H1 (cell line): ENCODE measurements at regions not wholly inside any gene's neighbourhood (a gene's known extent, or its start where the extent isn't known, plus 50 kb on each side); places are given as distances from the start of the nearest gene placed in this dataset.
A peak's percentile ranks its signal among the peaks of the same experiment; 100 is the strongest.

Experiments used
- CTCF ChIA-PET: fragments of 300-600 bp; sonication (Branson Sonifier 250); formaldehyde crosslinking; loops from one replicate; lab custom pipeline; 2021; ENCODE audit not compliant: partially characterized antibody; lab: Charles Lee
- POLR2A ChIA-PET: fragments of 300-600 bp; sonication (Branson Sonifier 250); formaldehyde crosslinking; loops from one replicate; lab custom pipeline; 2021; ENCODE audit warnings: inconsistent platforms; ENCODE audit not compliant: partially characterized antibody; lab: Charles Lee
- DNase-seq, 2 experiments: peaks; one replicate each; pipeline versions ENCODE4 v3.0.0 to v3.0.0-alpha.2; 2010 to 2022; ENCODE audit warnings: low spot score in 2 of 2, low read depth in 1 of 2, mixed read lengths in 1 of 2
- FAIRE-seq: peaks from 2 replicates; lab custom pipeline; 2011; peaks lifted over from hg19 to GRCh38; lab: Jason Lieb, UNC
- H2AFZ ChIP-seq: 2 replicates; pipeline ENCODE4 v1.8.1; 2012; ENCODE audit warnings: low read length, inconsistent platforms
- H2AK5ac ChIP-seq: 2 replicates; pipeline ENCODE4 v1.6.1; 2013; ENCODE audit warnings: low read depth, low read length
- H2BK120ac ChIP-seq: replicated peaks from 2 replicates; pipeline ENCODE3; 2013; ENCODE audit warnings: low read depth, low read length, inconsistent platforms
- H2BK12ac ChIP-seq: 2 replicates; pipeline ENCODE4 v1.6.1; 2013; ENCODE audit warnings: low read depth, low read length
- H2BK15ac ChIP-seq: 2 replicates; pipeline ENCODE4 v1.6.1; 2013; ENCODE audit warnings: low read length
- H2BK20ac ChIP-seq: 2 replicates; pipeline ENCODE4 v1.6.1; 2013; ENCODE audit warnings: low read length
- H2BK5ac ChIP-seq: 2 replicates; pipeline ENCODE4 v1.6.1; 2013; ENCODE audit warnings: low read depth, low read length
- H3K14ac ChIP-seq: 2 replicates; pipeline ENCODE4 v1.6.1; 2013; ENCODE audit warnings: inconsistent platforms; ENCODE audit not compliant: insufficient read length
- H3K18ac ChIP-seq: 2 replicates; pipeline ENCODE4 v1.6.1; 2013; ENCODE audit warnings: low read length; ENCODE audit errors: extremely low read depth
- H3K23ac ChIP-seq: 2 replicates; pipeline ENCODE4 v1.6.1; 2013; ENCODE audit warnings: inconsistent platforms; ENCODE audit not compliant: insufficient read length
- H3K23me2 ChIP-seq: 2 replicates; pipeline ENCODE4 v1.6.1; 2013; ENCODE audit warnings: low read depth, low read length
- H3K27ac ChIP-seq: 2 replicates; pipeline ENCODE4 v1.6.1; 2011; ENCODE audit warnings: low read depth, low read length, inconsistent platforms
- H3K27me3 ChIP-seq, 4 experiments: replicated peaks in 1 of 4; 1 replicate in 1 of 4; 2 replicates in 3 of 4; pipeline versions ENCODE4 v1.6.1 to v1.8.1; 2011 to 2013; ENCODE audit warnings: low read length in 3 of 4, mild to moderate bottlenecking in 3 of 4, inconsistent platforms in 2 of 4, mixed read lengths in 2 of 4, moderate library complexity in 1 of 4; ENCODE audit not compliant: control insufficient read depth in 3 of 4, insufficient read depth in 3 of 4; ENCODE audit errors: extremely low read depth in 1 of 4
- H3K36me3 ChIP-seq, 4 experiments: 2 replicates each; pipeline versions ENCODE4 v1.6.1 to v1.8.1; 2011 to 2013; ENCODE audit warnings: mild to moderate bottlenecking in 4 of 4, low read length in 3 of 4, moderate library complexity in 2 of 4, control low read depth in 1 of 4, inconsistent platforms in 1 of 4; ENCODE audit not compliant: insufficient read depth in 4 of 4, control insufficient read depth in 2 of 4
- H3K4ac ChIP-seq: replicated peaks from 2 replicates; pipeline ENCODE3; 2013; ENCODE audit warnings: low read length, low read depth, mixed read lengths, inconsistent platforms; ENCODE audit not compliant: insufficient read length
- H3K4me1 ChIP-seq, 4 experiments: replicated peaks in 1 of 4; 1 replicate in 1 of 4; 2 replicates in 3 of 4; pipeline versions ENCODE4 v1.6.1 to v1.8.1; 2011 to 2013; ENCODE audit warnings: low read length in 3 of 4, inconsistent platforms in 2 of 4, mixed read lengths in 1 of 4; ENCODE audit not compliant: insufficient read depth in 4 of 4, control insufficient read depth in 3 of 4
- H3K4me2 ChIP-seq, 2 experiments: 2 replicates each; pipeline versions ENCODE4 v1.6.1 to v1.8.1; 2011 to 2013; ENCODE audit warnings: low read depth in 2 of 2, low read length in 2 of 2, control low read depth in 1 of 2, inconsistent platforms in 1 of 2, mild to moderate bottlenecking in 1 of 2; ENCODE audit not compliant: insufficient read depth in 1 of 2
- H3K4me3 ChIP-seq, 4 experiments: fragments of 200-600, 300-600 bp in 1 of 4; sonication (generic), shearing (Covaris generic), sonication (Bioruptor Twin) in 1 of 4; 2 replicates each; pipeline versions ENCODE4 v1.5.1 to v1.8.1; 2011 to 2016; ENCODE audit warnings: low read length in 4 of 4, low read depth in 3 of 4, control low read depth in 2 of 4, inconsistent platforms in 2 of 4, mild to moderate bottlenecking in 2 of 4, mixed read lengths in 1 of 4, moderate library complexity in 1 of 4; ENCODE audit not compliant: insufficient read depth in 2 of 4; ENCODE audit errors: extremely low read depth in 1 of 4
- H3K56ac ChIP-seq: replicated peaks from 2 replicates; pipeline ENCODE3; 2013; ENCODE audit warnings: low read depth, mild to moderate bottlenecking, mixed read lengths, low read length, inconsistent platforms; ENCODE audit not compliant: insufficient read length
- H3K79me1 ChIP-seq: 2 replicates; pipeline ENCODE4 v1.6.1; 2013; ENCODE audit warnings: low read depth, low read length, control low read depth
- H3K79me2 ChIP-seq, 2 experiments: 2 replicates each; pipeline versions ENCODE4 v1.6.1 to v1.8.1; 2012 to 2013; ENCODE audit warnings: low read length in 2 of 2, mild to moderate bottlenecking in 2 of 2, inconsistent platforms in 1 of 2; ENCODE audit not compliant: insufficient read depth in 2 of 2, control insufficient read depth in 1 of 2
- H3K9ac ChIP-seq, 4 experiments: replicated peaks in 1 of 4; 1 replicate in 1 of 4; 2 replicates in 3 of 4; pipeline versions ENCODE4 v1.6.1 to v1.8.1; 2011 to 2013; ENCODE audit warnings: low read depth in 3 of 4, low read length in 3 of 4, control low read depth in 2 of 4, mild to moderate bottlenecking in 2 of 4, moderate library complexity in 2 of 4, inconsistent platforms in 1 of 4; ENCODE audit errors: extremely low read depth in 1 of 4
- H3K9me3 ChIP-seq, 2 experiments: 2 replicates each; pipeline versions ENCODE4 v1.6.1 to v1.8.1; 2012 to 2013; ENCODE audit warnings: mild to moderate bottlenecking in 2 of 2, moderate library complexity in 2 of 2, control low read depth in 1 of 2, inconsistent platforms in 1 of 2, low read depth in 1 of 2, low read length in 1 of 2, mixed read lengths in 1 of 2; ENCODE audit not compliant: insufficient read depth in 2 of 2
- H4K20me1 ChIP-seq, 2 experiments: replicated peaks in 1 of 2; 2 replicates each; pipeline versions ENCODE3 to v1.8.1; 2011 to 2013; ENCODE audit warnings: inconsistent platforms in 2 of 2, low read length in 2 of 2, mild to moderate bottlenecking in 1 of 2; ENCODE audit not compliant: insufficient read depth in 2 of 2, control insufficient read depth in 1 of 2
- H4K5ac ChIP-seq: 2 replicates; pipeline ENCODE4 v1.6.1; 2013; ENCODE audit warnings: low read length, low read depth, mixed read lengths, inconsistent platforms; ENCODE audit not compliant: insufficient read length
- H4K8ac ChIP-seq: 2 replicates; pipeline ENCODE4 v1.8.0; 2013; ENCODE audit warnings: mild to moderate bottlenecking, moderate library complexity, low read length, inconsistent platforms; ENCODE audit not compliant: insufficient read depth; ENCODE audit errors: extremely low read depth
- H4K91ac ChIP-seq: replicated peaks from 2 replicates; pipeline ENCODE3; 2013; ENCODE audit warnings: low read length, mixed read lengths, inconsistent platforms; ENCODE audit not compliant: insufficient read length
- ASH2L ChIP-seq: fragments of 200-600, 300-600 bp; sonication (generic); IDR thresholded peaks from one replicate; pipeline ENCODE4 v1.7.1; 2017; ENCODE audit warnings: low read length
- WGBS, 2 experiments: shearing (Covaris generic) in 1 of 2; methylation state at CpG; one replicate each; pipeline versions ENCODE4 v1.1.6 to v1.1.7; 2013 to 2015; ENCODE audit warnings: low lambda C conversion rate in 2 of 2, mixed read lengths in 2 of 2, inconsistent platforms in 1 of 2, low coverage in 1 of 2, missing lambda C conversion rate in 1 of 2; ENCODE audit not compliant: insufficient replicate concordance in 2 of 2, insufficient coverage in 1 of 2, insufficient read length in 1 of 2; ENCODE audit errors: extremely low coverage in 1 of 2, missing lambda C conversion rate in 1 of 2; 5-methylcytosine and 5-hydroxymethylcytosine counted together
- TF ChIP-seq, protein P1 (sequence below), 3 experiments: IDR thresholded peaks; 1 replicate in 2 of 3; 2 replicates in 1 of 3; pipeline versions ENCODE4 v1.5.1 to v1.6.1; 2011; ENCODE audit warnings: low read length in 3 of 3, mild to moderate bottlenecking in 3 of 3, inconsistent platforms in 2 of 3, low read depth in 1 of 3, moderate library complexity in 1 of 3; ENCODE audit not compliant: insufficient read depth in 1 of 3; ENCODE audit errors: control extremely low read depth in 1 of 3

DNA sequence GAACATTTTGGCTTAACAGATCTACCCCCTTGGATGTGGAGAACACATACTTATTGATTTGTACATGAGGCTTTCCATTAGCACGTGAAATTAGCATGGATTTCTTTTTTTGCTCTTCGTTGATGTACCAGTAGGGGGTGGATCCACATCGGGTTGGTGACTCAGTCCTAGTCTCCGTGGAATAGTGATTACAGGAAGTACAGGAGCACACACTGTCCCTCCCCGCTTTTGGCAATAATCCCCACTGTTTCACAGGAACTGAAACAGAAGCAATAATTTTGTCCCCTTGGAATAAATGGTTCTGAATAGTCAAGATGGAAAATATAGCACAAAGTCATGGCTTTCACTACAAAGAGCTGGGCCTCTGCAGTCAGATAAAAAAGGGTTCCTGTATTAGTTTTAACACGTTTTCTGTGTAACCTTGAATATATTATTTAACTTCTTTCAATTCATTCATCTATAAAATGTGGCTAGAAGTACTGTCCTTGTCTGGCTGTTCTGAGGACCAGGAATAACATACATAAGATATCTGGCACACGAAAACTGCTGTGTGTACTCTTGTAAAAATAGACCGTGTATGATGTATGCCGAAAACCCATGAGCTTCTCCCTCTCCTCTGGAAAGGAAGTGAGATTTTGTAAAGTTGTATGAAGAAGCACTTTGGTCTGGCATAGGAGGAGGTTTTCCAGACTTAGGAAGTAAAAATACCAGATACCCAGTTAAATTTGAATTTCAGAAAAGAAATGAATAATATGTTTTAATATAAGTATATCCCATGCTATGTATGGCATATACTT lies 229.2 kb downstream of the GALR1 start:
- Histone ChIP-seq H2BK12ac (no peak overlapping the region), H2BK15ac (no peak overlapping the region)
- no peak for TF ChIP-seq ASH2L
- TF ChIP-seq, protein P1, sequence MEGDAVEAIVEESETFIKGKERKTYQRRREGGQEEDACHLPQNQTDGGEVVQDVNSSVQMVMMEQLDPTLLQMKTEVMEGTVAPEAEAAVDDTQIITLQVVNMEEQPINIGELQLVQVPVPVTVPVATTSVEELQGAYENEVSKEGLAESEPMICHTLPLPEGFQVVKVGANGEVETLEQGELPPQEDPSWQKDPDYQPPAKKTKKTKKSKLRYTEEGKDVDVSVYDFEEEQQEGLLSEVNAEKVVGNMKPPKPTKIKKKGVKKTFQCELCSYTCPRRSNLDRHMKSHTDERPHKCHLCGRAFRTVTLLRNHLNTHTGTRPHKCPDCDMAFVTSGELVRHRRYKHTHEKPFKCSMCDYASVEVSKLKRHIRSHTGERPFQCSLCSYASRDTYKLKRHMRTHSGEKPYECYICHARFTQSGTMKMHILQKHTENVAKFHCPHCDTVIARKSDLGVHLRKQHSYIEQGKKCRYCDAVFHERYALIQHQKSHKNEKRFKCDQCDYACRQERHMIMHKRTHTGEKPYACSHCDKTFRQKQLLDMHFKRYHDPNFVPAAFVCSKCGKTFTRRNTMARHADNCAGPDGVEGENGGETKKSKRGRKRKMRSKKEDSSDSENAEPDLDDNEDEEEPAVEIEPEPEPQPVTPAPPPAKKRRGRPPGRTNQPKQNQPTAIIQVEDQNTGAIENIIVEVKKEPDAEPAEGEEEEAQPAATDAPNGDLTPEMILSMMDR (IDR thresholded peaks at IDR 0.05; ENCODE audit: control extremely low read depth in 1 of 3, insufficient read depth in 1 of 3, low read depth in 1 of 3, low read length in 3 of 3) = peak in 2 of 3 experiments; percentile 5 to 21; a peak in 1 of 4 replicates
- TF ChIP-seq, all 59 proteins: peak for 1
- Histone ChIP-seq H4K20me1 (no peaks in the 10 kb centered on the region), H2BK120ac (no peak overlapping the region), H2BK20ac (no peak overlapping the region), H3K4ac (no peak overlapping the region), H2AFZ (no peak overlapping the region), H3K23me2 (no peaks in the 10 kb centered on the region), H3K14ac (no peak overlapping the region), H3K9ac (no peak overlapping the region), H3K4me3 (no peak overlapping the region), H4K5ac (no peak overlapping the region), H3K18ac (no peak overlapping the region), H2BK5ac (no peak overlapping the region), H3K36me3 (no peaks in the 10 kb centered on the region), H4K91ac (no peak overlapping the region), H3K79me2 (no peaks in the 10 kb centered on the region), H3K27ac (no peak overlapping the region), H2AK5ac (no peak overlapping the region), H3K79me1 (no peaks in the 10 kb centered on the region), H3K56ac (no peak overlapping the region), H3K27me3 (no peaks in the 10 kb centered on the region), H3K4me2 (no peak overlapping the region), H3K23ac (no peak overlapping the region), H4K8ac (no peak overlapping the region), H3K4me1 (no peaks in the 10 kb centered on the region), H3K9me3 (no peaks in the 10 kb centered on the region)
- ChIA-PET POLR2A (no interaction called here), CTCF (interaction anchor here (0.7 kb wide), 1 partner anchor 8 kb away, joined by 4 read pairs; no protein-coding TSS in a partner anchor)
- FAIRE-seq = no peak
- WGBS, 2 experiments = 69% methylated on average over 9 of the region's 9 CpGs; no CpG with 5 or more reads in 1 of the 2 experiments
- no peak for DNase-seq
